Neural progenitor cell (in vitro differentiated cells): ENCODE measurements at regions not wholly inside any gene's neighbourhood (a gene's known extent, or its start where the extent isn't known, plus 50 kb on each side); places are given as distances from the start of the nearest gene placed in this dataset.

Source experiments
- CTCF ChIP-seq: fragments of 200-600 bp; sonication (generic); IDR thresholded peaks from 2 replicates; pipeline ENCODE4 v1.5.1; 2017; ENCODE audit warnings: antibody characterized with exemption, mild to moderate bottlenecking
- EZH2 ChIP-seq: fragments of 200-600 bp; sonication (generic); IDR thresholded peaks from 2 replicates; pipeline ENCODE4 v1.6.1; 2017; ENCODE audit warnings: antibody characterized with exemption, mild to moderate bottlenecking, moderate library complexity

GRCh38 chr18:10301831-10302483, 152.5 kb upstream of the APCDD1 start:
- no peak for TF ChIP-seq CTCF
- no peak for TF ChIP-seq EZH2
